B cell (primary cell): ENCODE measurements at regions not wholly inside any gene's neighbourhood (a gene's known extent, or its start where the extent isn't known, plus 50 kb on each side); places are given as distances from the start of the nearest gene placed in this dataset.

Experiments
- ATAC-seq: fragments of 200-7000 bp; cut with Tn5 transposase; one replicate; pipeline ENCODE4 v1.10.0; 2021; ENCODE audit warnings: low read depth, mild to moderate bottlenecking, moderate number of reproducible peaks, moderate library complexity
- CTCF ChIA-PET: fragments of 350-600 bp; sonication (Branson Sonifier 250); formaldehyde crosslinking; loops from one replicate; lab custom pipeline; 2021; ENCODE audit warnings: antibody characterized with exemption, inconsistent platforms; lab: Charles Lee
- POLR2A ChIA-PET: fragments of 350-600 bp; sonication (Branson Sonifier 250); formaldehyde crosslinking; loops from one replicate; lab custom pipeline; 2021; ENCODE audit warnings: antibody characterized with exemption; lab: Charles Lee
- DNase-seq: peaks from one replicate; pipeline ENCODE4 v3.0.0; 2013
- H2AFZ ChIP-seq: 2 replicates; pipeline ENCODE4 v1.6.1; 2012; ENCODE audit warnings: mild to moderate bottlenecking, low read depth, low read length; ENCODE audit not compliant: insufficient read depth, poor library complexity, severe bottlenecking
- H3K27ac ChIP-seq, 2 donors: 1 replicate in 1 of 2; 2 replicates in 1 of 2; pipeline ENCODE4 v1.5.1; 2012 to 2013; ENCODE audit warnings: low read length in 2 of 2, mild to moderate bottlenecking in 2 of 2, moderate library complexity in 1 of 2
- H3K27me3 ChIP-seq, 4 experiments: fragments of 200-600 bp in 1 of 4; sonication (generic) in 1 of 4; replicated peaks in 1 of 4; 1 replicate in 2 of 4; 2 replicates in 2 of 4; pipeline versions ENCODE4 v1.6.1 to v1.7.0; 2013 to 2016; ENCODE audit warnings: low read length in 3 of 4, mild to moderate bottlenecking in 2 of 4, mixed read lengths in 1 of 4, moderate library complexity in 1 of 4; ENCODE audit not compliant: insufficient read depth in 4 of 4, control insufficient read depth in 3 of 4; ENCODE audit errors: control extremely low read depth in 1 of 4
- H3K36me3 ChIP-seq, 2 experiments: replicated peaks in 1 of 2; 1 replicate in 1 of 2; 2 replicates in 1 of 2; pipeline versions ENCODE4 v1.6.1 to v1.7.1; 2013; ENCODE audit warnings: low read length in 1 of 2; ENCODE audit not compliant: insufficient read depth in 2 of 2, control insufficient read depth in 1 of 2; ENCODE audit errors: control extremely low read depth in 1 of 2, extremely low read depth in 1 of 2
- H3K4me1 ChIP-seq, 2 donors: fragments of 200-600 bp in 1 of 2; sonication (generic) in 1 of 2; 1 replicate in 1 of 2; 2 replicates in 1 of 2; pipeline versions ENCODE4 v1.5.1 to v1.6.1; 2013 to 2017; ENCODE audit warnings: low read length in 2 of 2; ENCODE audit not compliant: control insufficient read depth in 2 of 2, insufficient read depth in 2 of 2
- H3K4me2 ChIP-seq: replicated peaks from 2 replicates; pipeline ENCODE3; 2012; ENCODE audit warnings: mild to moderate bottlenecking, low read depth, low read length; ENCODE audit not compliant: poor library complexity, severe bottlenecking
- H3K4me3 ChIP-seq, 5 experiments: fragments of 200-600 bp in 1 of 5; sonication (generic) in 1 of 5; 1 replicate in 3 of 5; 2 replicates in 2 of 5; pipeline versions ENCODE4 v1.5.1 to v1.7.0; 2011 to 2016; ENCODE audit warnings: low read length in 4 of 5, mild to moderate bottlenecking in 4 of 5, low read depth in 2 of 5, control low read depth in 1 of 5, moderate library complexity in 1 of 5; ENCODE audit not compliant: insufficient read depth in 1 of 5; ENCODE audit errors: control extremely low read depth in 1 of 5, extremely low read depth in 1 of 5
- H3K79me2 ChIP-seq: fragments of 200-600 bp; sonication (generic); one replicate; pipeline ENCODE4 v1.6.0; 2016; ENCODE audit warnings: low read length; ENCODE audit not compliant: control insufficient read depth, insufficient read depth
- H3K9ac ChIP-seq: fragments of 200-600 bp; sonication (generic); 2 replicates; pipeline ENCODE4 v1.6.1; 2017; ENCODE audit warnings: mild to moderate bottlenecking, low read length, moderate library complexity
- H3K9me3 ChIP-seq, 3 donors: one replicate each; pipeline versions ENCODE4 v1.6.1 to v1.7.1; 2013; ENCODE audit warnings: low read length in 2 of 3; ENCODE audit not compliant: control insufficient read depth in 2 of 3, insufficient read depth in 1 of 3; ENCODE audit errors: control extremely low read depth in 1 of 3
- H4K20me1 ChIP-seq: 2 replicates; pipeline ENCODE4 v1.6.0; 2012; ENCODE audit warnings: mild to moderate bottlenecking, low read length; ENCODE audit not compliant: insufficient read depth, control insufficient read depth, poor library complexity, severe bottlenecking
- H3K27ac Mint-ChIP-seq: one replicate; pipeline ENCODE4 v1.8.0; 2021; ENCODE audit warnings: mixed read lengths
- H3K27me3 Mint-ChIP-seq: one replicate; pipeline ENCODE4 v1.8.0; 2021; ENCODE audit warnings: mixed read lengths
- H3K4me1 Mint-ChIP-seq: one replicate; pipeline ENCODE4 v1.8.0; 2021; ENCODE audit warnings: mixed read lengths
- H3K4me3 Mint-ChIP-seq: one replicate; pipeline ENCODE4 v1.8.0; 2021; ENCODE audit warnings: mixed read lengths
- H3K9me3 Mint-ChIP-seq: one replicate; pipeline ENCODE4 v1.8.0; 2022; ENCODE audit warnings: mixed read lengths; ENCODE audit not compliant: insufficient read depth
- EZH2 ChIP-seq: IDR thresholded peaks from 2 replicates; pipeline ENCODE4 v1.6.1; 2012; ENCODE audit warnings: borderline replicate concordance, low read depth, mild to moderate bottlenecking, moderate library complexity, low read length; ENCODE audit not compliant: insufficient read depth, poor library complexity, severe bottlenecking
- WGBS: methylation state at CpG from one replicate; pipeline ENCODE4 v1.1.5; 2013; ENCODE audit warnings: missing lambda C conversion rate; ENCODE audit not compliant: insufficient coverage; 5-methylcytosine and 5-hydroxymethylcytosine counted together
- intact Hi-C: fragments of 100-400 bp; cut with micrococcal nuclease; formaldehyde crosslinking; loops from one replicate; pipeline ENCODE4 v1.10.0; 2022
- TF ChIP-seq, protein P1 (sequence below): fragments of 200-600 bp; IDR thresholded peaks from one replicate; pipeline ENCODE4 v1.8.0; 2022; ENCODE audit warnings: antibody characterized with exemption, mild to moderate bottlenecking

DNA sequence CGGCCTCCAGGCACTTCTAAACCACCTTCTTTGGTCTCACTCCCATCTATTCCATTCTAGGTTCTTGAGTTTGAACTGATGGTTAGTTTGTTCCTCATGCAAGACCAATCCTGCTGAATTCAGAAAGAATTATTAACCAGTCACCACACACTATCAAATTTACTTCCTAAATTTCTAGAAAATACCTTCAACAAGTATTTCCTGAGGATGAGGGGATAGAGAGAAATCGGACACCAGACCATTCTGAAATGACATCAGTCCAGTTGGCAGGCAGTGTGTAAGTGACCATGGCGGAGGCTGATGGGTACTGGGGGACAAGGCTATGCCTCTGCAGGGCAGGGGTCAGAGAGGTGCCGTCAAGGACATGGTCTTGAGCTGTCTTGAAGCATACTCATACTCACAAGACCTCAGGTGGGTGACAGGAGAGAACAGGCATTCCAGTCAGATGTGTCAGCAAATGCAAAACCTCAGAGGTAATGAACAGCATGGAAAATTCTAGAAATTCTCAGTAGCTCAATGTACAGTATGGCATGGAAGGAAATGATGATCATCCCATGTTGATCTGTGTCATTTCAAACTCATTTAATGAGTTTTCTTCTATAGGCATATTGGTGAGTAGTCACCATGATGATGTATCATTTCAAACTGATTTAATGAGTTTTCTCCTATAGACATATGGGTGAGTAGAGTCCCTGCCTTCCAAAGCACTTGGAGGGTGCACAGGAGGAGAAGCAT is 119.6 kb downstream of the DDX1 start:
- no peaks in the 10 kb centered on the region for H3K27me3 ChIP-seq
- no peaks in the 10 kb centered on the region for H3K36me3 ChIP-seq
- H2AFZ ChIP-seq: no peak overlapping the region
- H3K27me3 Mint-ChIP-seq: peaks cover 17% of the 10 kb centered on the region
- H3K79me2 ChIP-seq: no peaks in the 10 kb centered on the region
- H3K4me3 Mint-ChIP-seq: no peak overlapping the region
- H3K9ac ChIP-seq: no peak overlapping the region
- no peaks in the 10 kb centered on the region for H3K9me3 Mint-ChIP-seq
- H3K4me3 ChIP-seq: no peak overlapping the region
- TF ChIP-seq, protein P1, sequence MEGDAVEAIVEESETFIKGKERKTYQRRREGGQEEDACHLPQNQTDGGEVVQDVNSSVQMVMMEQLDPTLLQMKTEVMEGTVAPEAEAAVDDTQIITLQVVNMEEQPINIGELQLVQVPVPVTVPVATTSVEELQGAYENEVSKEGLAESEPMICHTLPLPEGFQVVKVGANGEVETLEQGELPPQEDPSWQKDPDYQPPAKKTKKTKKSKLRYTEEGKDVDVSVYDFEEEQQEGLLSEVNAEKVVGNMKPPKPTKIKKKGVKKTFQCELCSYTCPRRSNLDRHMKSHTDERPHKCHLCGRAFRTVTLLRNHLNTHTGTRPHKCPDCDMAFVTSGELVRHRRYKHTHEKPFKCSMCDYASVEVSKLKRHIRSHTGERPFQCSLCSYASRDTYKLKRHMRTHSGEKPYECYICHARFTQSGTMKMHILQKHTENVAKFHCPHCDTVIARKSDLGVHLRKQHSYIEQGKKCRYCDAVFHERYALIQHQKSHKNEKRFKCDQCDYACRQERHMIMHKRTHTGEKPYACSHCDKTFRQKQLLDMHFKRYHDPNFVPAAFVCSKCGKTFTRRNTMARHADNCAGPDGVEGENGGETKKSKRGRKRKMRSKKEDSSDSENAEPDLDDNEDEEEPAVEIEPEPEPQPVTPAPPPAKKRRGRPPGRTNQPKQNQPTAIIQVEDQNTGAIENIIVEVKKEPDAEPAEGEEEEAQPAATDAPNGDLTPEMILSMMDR: no peak
- CTCF ChIA-PET: no interaction called here
- no peaks in the 10 kb centered on the region for H4K20me1 ChIP-seq
- no peaks in the 10 kb centered on the region for H3K4me1 Mint-ChIP-seq
- peaks cover 0 to 6% (median 0%) of the 10 kb centered on the region in 3 donors for H3K9me3 ChIP-seq
- ATAC-seq (no peak), DNase-seq (no peak)
- intact Hi-C loops: no loop called here
- no peak overlapping the region for H3K27ac Mint-ChIP-seq
- H3K4me1 ChIP-seq: no peaks in the 10 kb centered on the region
- no peak overlapping the region for H3K4me2 ChIP-seq
- no peak overlapping the region for H3K27ac ChIP-seq
- POLR2A ChIA-PET: no interaction called here
- WGBS: 89% methylated on average over 4 of the region's 4 CpGs

DNA sequence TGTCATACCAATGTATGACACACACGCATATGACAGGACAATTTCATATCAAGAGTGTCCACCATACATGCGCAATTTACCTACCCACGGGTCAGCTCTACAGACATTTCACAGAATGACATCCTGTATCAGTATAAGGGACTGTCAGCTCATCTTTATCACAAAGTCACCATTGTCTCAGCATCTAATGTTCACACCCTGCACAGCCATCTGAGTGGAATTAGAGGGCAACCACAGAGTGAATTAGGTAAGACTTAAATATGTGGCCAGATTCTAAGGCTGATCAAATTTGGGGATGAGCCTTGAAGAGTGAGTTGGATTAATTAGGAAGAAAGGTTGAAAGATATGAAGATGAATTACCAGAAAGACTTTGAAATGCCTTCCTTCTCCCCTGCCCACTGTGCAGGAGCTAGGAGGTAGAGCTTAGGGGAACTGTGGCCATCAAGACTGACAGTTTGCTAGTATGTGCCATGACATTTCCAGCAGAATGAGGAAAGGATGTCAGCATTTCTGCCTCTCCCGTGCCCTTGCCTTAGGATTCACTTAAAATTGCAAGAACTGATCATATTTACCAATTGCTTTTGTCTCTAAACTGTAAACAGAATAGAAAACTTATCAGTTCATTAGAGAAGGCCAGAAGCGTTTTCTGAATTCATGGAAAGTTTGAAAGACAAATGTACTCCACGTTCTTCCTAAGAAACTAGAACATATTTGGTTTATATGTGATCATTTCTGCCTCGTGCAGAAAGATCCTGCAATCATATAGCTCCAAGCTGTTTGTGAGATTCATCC is 121.1 kb downstream of the DDX1 start:
- no peaks in the 10 kb centered on the region for H3K9me3 Mint-ChIP-seq
- H3K36me3 ChIP-seq: no peaks in the 10 kb centered on the region
- no peaks in the 10 kb centered on the region for H3K4me1 ChIP-seq
- WGBS: 100% methylated on average over 2 of the region's 7 CpGs
- no peaks in the 10 kb centered on the region for H3K4me1 Mint-ChIP-seq
- no peak overlapping the region for H3K27ac ChIP-seq
- ATAC-seq (no peak), DNase-seq (no peak)
- no peak overlapping the region for H3K4me3 ChIP-seq
- ChIA-PET CTCF (no interaction called here), POLR2A (no interaction called here)
- H3K9ac ChIP-seq: no peak overlapping the region
- TF ChIP-seq EZH2: no peak
- TF ChIP-seq, protein P1: no peak
- H3K9me3 ChIP-seq: peaks cover 0 to 6% (median 0%) of the 10 kb centered on the region in 3 donors
- intact Hi-C loops: no loop called here
- H3K27me3 Mint-ChIP-seq: peaks cover 17% of the 10 kb centered on the region
- H3K79me2 ChIP-seq: no peaks in the 10 kb centered on the region
- no peak overlapping the region for H3K27ac Mint-ChIP-seq
- H3K27me3 ChIP-seq: no peaks in the 10 kb centered on the region
- no peak overlapping the region for H3K4me3 Mint-ChIP-seq
- no peak overlapping the region for H3K4me2 ChIP-seq
- H4K20me1 ChIP-seq: no peaks in the 10 kb centered on the region
- no peak overlapping the region for H2AFZ ChIP-seq
